GM23338 (cell line): ENCODE measurements at regions not wholly inside any gene's neighbourhood (a gene's known extent, or its start where the extent isn't known, plus 50 kb on each side); places are given as distances from the start of the nearest gene placed in this dataset.

ENCODE experiments used
- ATAC-seq: fragments of 200-7000 bp; cut with Tn5 transposase; 3 replicates; pipeline ENCODE4 v1.9.1; 2020
- DNase-seq: peaks from one replicate; pipeline ENCODE4 v3.0.0-alpha.2; 2015; ENCODE audit warnings: low spot score
- H2AFZ ChIP-seq: fragments of 200-600 bp; sonication (generic); 2 replicates; pipeline ENCODE4 v1.8.0; 2016; ENCODE audit warnings: antibody characterized with exemption, mild to moderate bottlenecking, moderate library complexity
- H3F3A ChIP-seq: fragments of 200-600 bp; sonication (generic); replicated peaks from 2 replicates; pipeline ENCODE4 v1.8.0; 2017; ENCODE audit warnings: antibody characterized with exemption, mixed run types, low read depth
- H3K27ac ChIP-seq: fragments of 200-600 bp; sonication (generic); 2 replicates; pipeline ENCODE4 v1.6.1; 2016; ENCODE audit warnings: low read depth
- H3K27me3 ChIP-seq: fragments of 200-600 bp; sonication (generic); 2 replicates; pipeline ENCODE4 v1.8.0; 2016; ENCODE audit warnings: mild to moderate bottlenecking, mixed run types, moderate library complexity; ENCODE audit not compliant: insufficient read depth
- H3K36me3 ChIP-seq: fragments of 200-600 bp; sonication (generic); 2 replicates; pipeline ENCODE4 v1.8.0; 2016; ENCODE audit warnings: mild to moderate bottlenecking; ENCODE audit not compliant: insufficient read depth
- H3K4me1 ChIP-seq: fragments of 200-600 bp; sonication (generic); 2 replicates; pipeline ENCODE4 v1.8.0; 2016; ENCODE audit warnings: mild to moderate bottlenecking, moderate library complexity; ENCODE audit not compliant: insufficient read depth
- H3K4me2 ChIP-seq: fragments of 200-600 bp; sonication (generic); 2 replicates; pipeline ENCODE4 v1.7.1; 2017; ENCODE audit warnings: mixed run types
- H3K4me3 ChIP-seq: fragments of 200-600 bp; sonication (generic); 2 replicates; pipeline ENCODE4 v1.6.1; 2016; ENCODE audit warnings: mixed run types
- H3K79me2 ChIP-seq: fragments of 200-600 bp; sonication (generic); replicated peaks from 2 replicates; pipeline ENCODE4 v1.8.0; 2017; ENCODE audit warnings: mild to moderate bottlenecking; ENCODE audit not compliant: insufficient read depth
- H3K9me2 ChIP-seq: fragments of 200-600 bp; sonication (generic); 2 replicates; pipeline ENCODE4 v1.8.0; 2017; ENCODE audit not compliant: insufficient read depth
- H4K20me1 ChIP-seq: fragments of 200-600 bp; sonication (generic); replicated peaks from 2 replicates; pipeline ENCODE4 v1.8.0; 2017; ENCODE audit warnings: mild to moderate bottlenecking; ENCODE audit not compliant: insufficient read depth
- H3K27ac Mint-ChIP-seq: 2 replicates; pipeline ENCODE4 v1.8.0; 2020; ENCODE audit warnings: inconsistent platforms, mild to moderate bottlenecking, moderate library complexity, mixed read lengths
- H3K27me3 Mint-ChIP-seq: 3 replicates; pipeline ENCODE4 v1.8.0; 2022; ENCODE audit warnings: low read depth, mild to moderate bottlenecking, moderate library complexity, mixed read lengths, inconsistent platforms; ENCODE audit not compliant: insufficient read depth, poor library complexity
- H3K36me3 Mint-ChIP-seq: 3 replicates; pipeline ENCODE4 v1.8.0; 2021; ENCODE audit warnings: low read depth, mild to moderate bottlenecking, inconsistent platforms, moderate library complexity, mixed read lengths
- H3K4me1 Mint-ChIP-seq: 3 replicates; pipeline ENCODE4 v1.8.0; 2020; ENCODE audit warnings: mild to moderate bottlenecking, inconsistent platforms, mixed read lengths
- H3K4me3 Mint-ChIP-seq: 3 replicates; pipeline ENCODE4 v1.8.0; 2021; ENCODE audit warnings: moderate library complexity, mild to moderate bottlenecking, inconsistent platforms, mixed read lengths
- H3K9me3 Mint-ChIP-seq: 3 replicates; pipeline ENCODE4 v1.8.0; 2020; ENCODE audit warnings: moderate library complexity, mild to moderate bottlenecking, inconsistent platforms, mixed read lengths
- CREB1 ChIP-seq: fragments of 250-450 bp; sonication (Bioruptor Pico); IDR thresholded peaks from 2 replicates; pipeline ENCODE4 v1.5.0; 2020; ENCODE audit warnings: low read depth, mild to moderate bottlenecking, moderate library complexity
- ETS1 ChIP-seq: IDR thresholded peaks from 2 replicates; pipeline ENCODE4 v1.6.1; 2016; ENCODE audit warnings: antibody characterized with exemption
- EZH2 ChIP-seq: fragments of 200-600 bp; sonication (generic); IDR thresholded peaks from one replicate; pipeline ENCODE4 v1.8.0; 2017; ENCODE audit warnings: antibody characterized with exemption, mild to moderate bottlenecking, low read depth; ENCODE audit not compliant: unreplicated experiment
- EZH2phosphoT487 ChIP-seq: fragments of 200-600 bp; sonication (generic); IDR thresholded peaks from one replicate; pipeline ENCODE4 v1.8.1; 2018; ENCODE audit warnings: antibody characterized with exemption; ENCODE audit not compliant: unreplicated experiment
- JUNB ChIP-seq: IDR thresholded peaks from one replicate; pipeline ENCODE4 v1.6.1; 2016; ENCODE audit warnings: antibody characterized with exemption; ENCODE audit not compliant: unreplicated experiment
- NANOG ChIP-seq: IDR thresholded peaks from 2 replicates; pipeline ENCODE4 v1.6.1; 2016; ENCODE audit warnings: antibody characterized with exemption, borderline replicate concordance
- POLR2AphosphoS5 ChIP-seq: IDR thresholded peaks from 2 replicates; pipeline ENCODE4 v1.6.1; 2016; ENCODE audit warnings: antibody characterized with exemption, low read depth
- REST ChIP-seq: IDR thresholded peaks from one replicate; pipeline ENCODE4 v1.6.1; 2018; ENCODE audit warnings: antibody characterized with exemption; ENCODE audit not compliant: unreplicated experiment
- STAT1 ChIP-seq: IDR thresholded peaks from one replicate; pipeline ENCODE4 v1.6.1; 2016; ENCODE audit warnings: antibody characterized with exemption; ENCODE audit not compliant: unreplicated experiment
- ZNF114 ChIP-seq: fragments of 250-450 bp; sonication (Bioruptor Pico); IDR thresholded peaks from 2 replicates; pipeline ENCODE4 v1.5.0; 2020; ENCODE audit warnings: mild to moderate bottlenecking, moderate library complexity
- ZNF331 ChIP-seq: fragments of 250-450 bp; sonication (Bioruptor Pico); IDR thresholded peaks from 2 replicates; pipeline ENCODE4 v1.5.0; 2020; ENCODE audit warnings: low read depth, mild to moderate bottlenecking, moderate library complexity

DNA sequence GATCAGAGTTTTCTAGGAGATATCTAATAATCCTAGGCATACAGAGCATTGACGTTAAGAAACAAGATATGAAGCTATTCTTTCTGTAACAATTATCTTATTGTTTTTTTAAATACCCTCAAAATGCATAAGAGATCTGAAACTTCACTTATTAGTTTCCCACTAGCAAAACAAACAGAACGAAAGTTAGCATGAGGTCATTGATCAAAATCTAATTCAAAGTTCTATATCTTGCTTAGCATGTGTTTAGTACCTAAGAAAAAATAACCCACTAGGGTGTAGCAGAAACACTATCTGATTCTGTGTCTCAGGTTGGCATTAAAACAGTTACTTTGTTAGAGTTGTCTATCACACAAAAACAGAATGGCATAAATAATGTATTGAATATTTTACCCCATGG lies 1288.4 kb downstream of the EPHA7 start (continued):
- no peak for TF ChIP-seq POLR2AphosphoS5

- H3K27me3 Mint-ChIP-seq = peaks cover 6% of the 10 kb centered on the region
These were observed 1292.4 kb downstream of the EPHA7 start for GRCh38 chr6:92126983-92127382.

DNA sequence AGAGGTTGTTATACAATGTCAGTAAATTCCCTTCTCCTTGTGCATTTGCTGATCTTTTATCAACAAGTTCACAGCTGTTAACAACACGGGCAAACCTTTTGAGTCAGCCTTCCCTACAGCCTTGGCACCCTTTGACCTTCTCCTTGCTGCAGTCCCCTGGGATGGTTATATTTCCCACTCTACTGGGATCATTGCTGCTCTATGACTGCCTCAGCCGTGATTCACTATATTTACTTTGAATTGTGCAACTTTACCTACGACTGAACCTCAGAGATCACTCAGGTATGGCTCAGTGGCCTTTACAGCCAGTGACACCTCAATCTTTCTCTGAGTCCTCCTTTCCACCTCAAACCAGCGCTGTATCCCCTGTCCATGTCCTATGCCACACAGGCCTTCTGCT lies 1293.3 kb downstream of the EPHA7 start:
- Histone ChIP-seq H3K4me3 (no peak overlapping the region), H3K79me2 (no peaks in the 10 kb centered on the region), H3F3A (no peaks in the 10 kb centered on the region), H2AFZ (peak overlapping the region; percentile 88), H3K9me2 (no peaks in the 10 kb centered on the region), H3K36me3 (no peaks in the 10 kb centered on the region), H3K4me2 (no peak overlapping the region), H3K27ac (no peak overlapping the region), H3K27me3 (no peaks in the 10 kb centered on the region), H4K20me1 (no peaks in the 10 kb centered on the region), H3K4me1 (peaks cover 16% of the 10 kb centered on the region; the same call in 1 of the 2 replicates)
- DNase-seq (no peak), ATAC-seq (no peak)
- peaks cover 6% of the 10 kb centered on the region for H3K27me3 Mint-ChIP-seq
- H3K36me3 Mint-ChIP-seq = no peaks in the 10 kb centered on the region
- no peak overlapping the region for H3K4me3 Mint-ChIP-seq
- H3K27ac Mint-ChIP-seq = no peak overlapping the region
- no peaks in the 10 kb centered on the region for H3K9me3 Mint-ChIP-seq
- peaks cover 19% of the 10 kb centered on the region for H3K4me1 Mint-ChIP-seq
- no peak for TF ChIP-seq REST
- no peak for TF ChIP-seq EZH2
- TF ChIP-seq EZH2phosphoT487 = no peak
- no peak for TF ChIP-seq CREB1 (CRISPR knock-in tag)
- TF ChIP-seq POLR2AphosphoS5 = no peak
- no peak for TF ChIP-seq STAT1
- TF ChIP-seq NANOG = no peak
- TF ChIP-seq ZNF331 (CRISPR knock-in tag) = no peak
- TF ChIP-seq JUNB = no peak
- no peak for TF ChIP-seq ETS1

More at GRCh38 chr6:92126983-92127382, 1292.4 kb downstream of the EPHA7 start:
- no peaks in the 10 kb centered on the region for H3K36me3 ChIP-seq
- H3K9me3 Mint-ChIP-seq = no peaks in the 10 kb centered on the region
- no peak for TF ChIP-seq REST
- TF ChIP-seq ZNF114 = no peak
- no peak for TF ChIP-seq EZH2phosphoT487
- H3K9me2 ChIP-seq = no peaks in the 10 kb centered on the region
- peaks cover 19% of the 10 kb centered on the region for H3K4me1 Mint-ChIP-seq
- no peak overlapping the region for H3K27ac ChIP-seq
- H3K36me3 Mint-ChIP-seq = no peaks in the 10 kb centered on the region
- DNase-seq = no peak
- H3K4me1 ChIP-seq = peaks cover 16% of the 10 kb centered on the region; the same call in 1 of the 2 replicates
- no peaks in the 10 kb centered on the region for H3F3A ChIP-seq
- no peaks in the 10 kb centered on the region for H3K79me2 ChIP-seq
- H3K27me3 ChIP-seq = no peaks in the 10 kb centered on the region
- H3K4me3 Mint-ChIP-seq = no peak overlapping the region
- no peaks in the 10 kb centered on the region for H4K20me1 ChIP-seq
- H2AFZ ChIP-seq = peak overlapping the region; percentile 88; the same call in 1 of the 2 replicates
- H3K27ac Mint-ChIP-seq = no peak overlapping the region
- ATAC-seq = no peak
- no peak overlapping the region for H3K4me3 ChIP-seq
- no peak overlapping the region for H3K4me2 ChIP-seq
